ENCODE measurements at regions not wholly inside any gene's neighbourhood (a gene's known extent, or its start where the extent isn't known, plus 50 kb on each side); places are given as distances from the start of the nearest gene placed in this dataset.
"Not testable (repeated sequence)": the region's sequence is repeated elsewhere in the genome, so short reads cannot be mapped to it uniquely, and the experiment has no call there.

- no peak for DNase-seq (ENCODE audit: low read depth)
Observed at GRCh38 chr18:56019156-56019555, 431.2 kb upstream of the TCF4 start.

- no peak for DNase-seq (ENCODE audit: low read depth)
Observed at GRCh38 chr18:56009411-56009810, 421.4 kb upstream of the TCF4 start.

DNA sequence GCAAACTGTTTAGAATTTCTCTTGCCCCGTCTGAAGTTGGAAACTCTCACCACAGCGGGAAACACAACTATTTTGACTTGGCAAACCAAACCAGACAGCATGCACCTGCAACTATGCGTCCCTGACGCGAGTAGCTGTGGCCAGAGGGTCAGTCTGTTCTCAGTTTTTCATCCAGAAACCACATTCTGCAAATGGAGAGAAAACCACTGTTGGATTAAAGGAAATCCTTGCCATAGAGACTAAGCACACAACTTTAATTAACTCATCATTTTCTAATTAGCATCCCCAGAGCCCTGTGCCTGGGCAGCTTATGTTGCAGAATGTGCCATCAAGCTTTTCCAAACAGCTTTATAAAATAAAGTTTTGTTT lies 415.7 kb upstream of the TCF4 start:
- DNase-seq (ENCODE audit: low read depth), result no peak

DNA sequence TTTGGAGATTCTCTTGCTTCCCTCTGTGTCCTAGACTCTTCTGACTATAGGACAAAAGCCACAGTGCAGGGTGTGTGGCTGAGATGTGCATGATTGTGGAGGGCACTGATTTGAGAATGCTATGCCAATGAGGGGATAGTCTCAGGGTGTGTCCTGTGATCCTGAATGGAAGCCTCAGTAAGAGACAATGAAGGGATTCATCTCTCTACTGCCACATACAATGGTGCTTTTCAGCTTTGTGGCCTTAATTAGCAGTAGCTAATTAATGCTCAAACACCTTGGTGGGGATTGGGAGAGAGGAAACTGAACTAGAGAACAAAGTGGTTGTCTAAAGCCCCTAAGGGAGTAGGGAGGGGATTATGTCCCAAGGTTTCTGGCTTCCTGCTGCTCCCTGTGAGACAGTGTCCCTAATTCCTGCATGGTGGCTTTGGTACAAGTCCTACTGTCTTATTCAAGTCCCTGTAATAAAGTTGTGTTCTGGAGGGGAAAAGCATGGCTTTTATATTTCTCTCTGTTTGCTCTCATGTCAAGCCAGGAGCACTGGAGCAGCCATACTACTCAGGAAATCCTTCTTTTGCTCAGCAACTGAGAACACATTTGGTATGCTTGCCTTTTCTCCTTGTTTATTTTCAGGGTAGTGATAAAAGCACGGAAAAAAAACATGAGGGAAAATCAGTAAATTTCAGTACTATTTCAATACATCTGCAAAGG lies 415.2 kb upstream of the TCF4 start:
- DNase-seq (ENCODE audit: low read depth), result no peak

DNA sequence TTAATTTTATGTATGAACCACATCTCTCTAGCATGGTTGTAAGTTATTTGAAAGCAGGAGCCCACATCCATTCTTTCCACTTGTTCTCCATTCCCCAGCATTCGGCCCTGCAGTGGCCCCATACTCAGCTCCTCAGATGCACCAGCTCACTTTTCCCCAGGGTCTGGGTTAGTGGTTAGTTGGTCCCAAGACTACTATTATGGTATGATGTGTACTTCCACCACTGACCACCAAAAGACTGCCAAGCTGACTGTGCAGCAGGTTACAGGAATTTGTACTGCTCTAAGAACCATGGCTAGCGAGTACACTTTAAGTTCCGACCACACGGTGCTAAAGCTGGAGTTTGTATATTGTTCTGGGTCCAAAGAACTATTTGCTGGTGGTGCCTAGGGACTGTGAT lies 413.6 kb upstream of the TCF4 start:
- peak; percentile 75 for DNase-seq (ENCODE audit: low read depth)

GRCh38 chr18:56000041-56000440 lies 412.0 kb upstream of the TCF4 start:
- DNase-seq (ENCODE audit: low read depth), result no peak

- DNase-seq (ENCODE audit: low read depth), result no peak
Observed at GRCh38 chr18:55999641-56000040, 411.6 kb upstream of the TCF4 start.

GRCh38 chr18:55998801-55999385 lies 410.9 kb upstream of the TCF4 start:
- DNase-seq (ENCODE audit: low read depth), result no peak

GRCh38 chr18:55998071-55998522 lies 410.1 kb upstream of the TCF4 start:
- DNase-seq (ENCODE audit: low read depth), result peak; percentile 70

GRCh38 chr18:55997151-55997561 lies 409.2 kb upstream of the TCF4 start:
- peak; percentile 36 for DNase-seq (ENCODE audit: low read depth)

- no peak for DNase-seq (ENCODE audit: low read depth)
Observed at GRCh38 chr18:55996717-55997116, 408.7 kb upstream of the TCF4 start.

DNA sequence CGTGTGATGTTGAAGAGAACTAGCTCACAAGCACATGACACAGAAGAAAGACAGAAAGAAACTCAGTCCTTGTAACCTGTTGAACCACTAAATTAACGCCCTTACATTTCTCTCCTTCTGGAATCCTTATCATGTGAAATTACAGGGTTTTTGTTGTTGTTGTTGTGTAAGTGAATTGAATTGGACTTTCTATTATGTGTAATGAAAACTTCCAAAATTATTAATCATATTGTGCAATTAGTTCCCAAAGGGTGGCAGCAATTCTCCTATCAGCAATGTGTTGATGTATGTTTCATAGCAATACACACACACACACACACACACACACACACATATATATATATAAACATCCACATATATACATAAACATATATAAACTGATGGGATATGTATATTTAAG lies 402.2 kb upstream of the TCF4 start:
- DNase-seq (ENCODE audit: low read depth), result no peak

GRCh38 chr18:55988537-55988936 lies 400.5 kb upstream of the TCF4 start:
- DNase-seq (ENCODE audit: low read depth), result no peak

DNA sequence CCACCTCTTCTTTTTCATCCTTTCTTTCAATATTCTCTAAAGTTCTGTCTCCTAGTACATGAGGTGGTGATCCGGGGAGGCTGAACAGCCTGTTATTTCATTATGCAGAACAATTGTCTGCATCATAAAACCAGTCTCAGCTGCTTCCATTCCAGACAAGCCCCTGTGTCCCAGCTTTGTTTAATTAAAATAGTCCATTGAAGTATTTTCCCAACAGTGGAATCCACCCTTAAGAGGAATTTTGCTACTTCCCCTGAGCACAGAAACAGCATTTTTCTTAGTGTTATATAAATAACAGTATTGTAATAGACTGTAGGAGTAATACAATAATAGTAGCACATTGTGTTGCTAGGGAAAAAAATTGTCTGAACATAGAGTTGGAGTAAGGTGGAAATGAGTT lies 395.4 kb upstream of the TCF4 start:
- DNase-seq (ENCODE audit: low read depth), result no peak

DNA sequence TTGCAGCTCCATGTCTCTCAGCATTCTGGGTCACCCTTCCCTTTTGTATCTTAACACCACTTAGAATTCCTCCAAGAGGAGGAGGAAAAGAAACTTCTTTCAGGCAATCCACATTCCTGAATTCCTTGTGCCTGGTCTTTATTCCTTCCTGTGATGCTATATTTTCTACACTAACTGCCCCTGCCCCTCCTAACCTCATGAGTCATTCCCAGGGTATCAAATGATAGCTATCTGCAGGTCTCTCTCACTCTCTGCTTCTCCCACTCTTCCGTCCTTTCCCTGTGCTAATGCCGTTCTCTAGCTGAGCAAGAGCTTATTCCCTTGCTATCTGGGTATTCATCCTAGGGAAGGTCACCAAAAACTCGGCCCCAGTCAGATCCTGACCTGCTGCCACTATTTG lies 395.0 kb upstream of the TCF4 start:
- no peak for DNase-seq (ENCODE audit: low read depth)

DNA sequence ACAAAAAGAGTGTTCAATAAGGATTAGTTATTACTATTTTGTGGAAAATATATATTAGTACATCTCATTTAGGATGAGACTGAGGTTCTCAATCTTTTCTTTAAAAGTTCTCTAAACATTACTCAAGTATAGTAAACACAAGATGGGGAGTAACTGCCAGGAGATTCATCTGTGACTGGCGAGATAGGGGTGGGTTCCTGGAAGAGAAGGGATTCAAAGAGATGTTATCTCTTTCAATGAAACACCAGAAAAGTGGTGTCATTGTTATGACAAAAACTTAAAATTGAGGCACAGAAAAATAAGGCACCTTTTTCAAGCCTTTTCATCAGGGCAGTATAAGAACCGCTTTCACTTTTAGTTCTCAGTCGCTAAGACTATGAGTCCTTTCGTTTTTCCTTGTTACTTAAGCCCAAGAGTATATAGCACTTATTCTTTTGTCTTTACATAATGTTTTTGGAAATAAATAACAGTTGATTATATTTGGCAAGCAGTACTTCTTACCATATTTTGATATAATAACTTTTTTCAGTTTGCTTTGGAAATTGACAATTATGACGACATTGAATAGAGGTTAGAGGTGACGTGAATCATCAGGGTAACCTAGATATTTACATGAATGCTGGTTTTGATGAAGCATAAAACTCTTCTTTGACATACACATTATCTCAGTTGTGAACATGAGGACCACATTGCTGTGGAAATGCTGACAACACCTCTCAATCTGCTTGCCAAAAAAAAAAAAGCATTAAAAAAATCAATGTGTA lies 393.9 kb upstream of the TCF4 start:
- no peak for DNase-seq (ENCODE audit: low read depth)

DNA sequence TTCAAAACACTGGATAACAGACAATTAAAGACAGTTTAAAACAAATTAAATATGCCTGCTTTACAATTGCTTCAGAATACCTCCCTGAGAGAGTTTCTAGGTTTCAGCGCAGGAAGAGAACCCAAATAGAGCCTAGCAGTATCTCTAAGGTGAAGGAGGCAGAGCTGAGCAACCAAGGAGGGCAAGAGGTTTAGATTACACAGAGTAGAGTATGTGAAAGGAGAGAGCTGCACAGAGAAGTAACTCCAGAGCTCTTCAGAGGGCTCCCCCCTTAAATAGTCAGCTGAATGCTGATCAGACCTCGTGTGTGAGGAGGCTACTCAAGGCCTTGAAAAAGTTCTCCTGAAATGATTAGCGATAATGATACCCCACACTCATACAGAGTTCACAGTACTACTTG lies 386.5 kb upstream of the TCF4 start:
- DNase-seq (ENCODE audit: low read depth), result no peak

DNA sequence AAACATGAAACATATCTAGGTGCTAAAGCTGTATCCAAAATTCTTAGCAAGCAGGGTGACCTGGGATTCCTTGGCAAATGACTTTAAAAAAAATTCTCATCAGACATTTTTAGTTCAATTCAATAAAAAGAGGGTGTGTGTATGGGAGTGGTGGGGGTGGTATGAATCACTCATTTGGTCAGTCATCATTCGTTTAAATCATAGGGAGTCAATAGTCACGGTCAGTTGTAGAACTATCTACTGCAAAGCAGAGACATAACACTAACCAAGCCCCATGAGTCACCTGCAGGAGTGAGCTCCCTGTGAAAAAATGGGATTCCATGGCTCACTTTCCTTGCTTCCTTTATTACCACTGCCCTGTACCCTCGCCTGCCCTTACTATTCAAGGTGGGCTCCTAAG lies 380.6 kb upstream of the TCF4 start:
- peak; percentile 27 for DNase-seq (ENCODE audit: low read depth)

DNA sequence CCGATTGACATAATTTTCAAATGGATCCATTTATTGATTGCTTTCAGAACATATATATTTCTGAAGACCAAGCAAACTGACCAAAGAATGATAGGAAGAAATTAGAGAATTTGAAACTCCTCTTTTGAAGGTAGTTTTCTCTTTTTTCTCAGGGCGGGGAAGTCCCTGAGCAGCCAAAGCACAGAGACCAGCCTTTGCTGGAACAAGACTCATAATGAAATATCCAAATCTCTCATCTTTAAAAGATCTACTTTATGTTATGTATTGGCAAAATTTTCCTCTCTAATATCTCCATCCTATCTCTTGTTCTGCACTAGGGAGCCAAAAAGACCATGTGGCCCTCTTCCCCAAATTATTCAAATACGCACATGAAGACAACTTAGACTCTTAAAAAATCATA lies 379.0 kb upstream of the TCF4 start:
- no peak for DNase-seq (ENCODE audit: low read depth)

- no peak for DNase-seq (ENCODE audit: low read depth)
Observed at GRCh38 chr18:55964171-55964570, 376.2 kb upstream of the TCF4 start.

GRCh38 chr18:55953326-55953725 lies 365.3 kb upstream of the TCF4 start:
- no peak for DNase-seq (ENCODE audit: low read depth)

DNA sequence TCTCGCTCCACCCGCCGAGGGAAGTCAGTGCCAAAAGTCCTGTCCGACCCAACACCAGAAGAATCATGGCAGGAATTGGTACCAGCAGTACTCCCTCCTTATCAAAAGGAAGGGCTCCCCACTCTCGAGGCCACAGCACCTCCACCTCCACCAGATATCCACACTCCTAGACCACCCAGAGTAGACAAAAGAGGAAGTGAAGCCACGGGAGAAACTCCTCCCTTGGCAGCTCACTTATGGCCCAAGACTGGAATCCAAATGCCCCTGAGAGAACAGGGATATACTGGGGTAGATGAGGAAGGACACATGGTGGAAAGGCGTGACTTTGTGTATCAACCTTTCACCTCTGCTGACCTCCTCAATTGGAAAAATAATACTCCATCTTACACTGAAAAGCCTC lies 363.7 kb upstream of the TCF4 start:
- DNase-seq (ENCODE audit: low read depth), result not testable (repeated sequence)

DNA sequence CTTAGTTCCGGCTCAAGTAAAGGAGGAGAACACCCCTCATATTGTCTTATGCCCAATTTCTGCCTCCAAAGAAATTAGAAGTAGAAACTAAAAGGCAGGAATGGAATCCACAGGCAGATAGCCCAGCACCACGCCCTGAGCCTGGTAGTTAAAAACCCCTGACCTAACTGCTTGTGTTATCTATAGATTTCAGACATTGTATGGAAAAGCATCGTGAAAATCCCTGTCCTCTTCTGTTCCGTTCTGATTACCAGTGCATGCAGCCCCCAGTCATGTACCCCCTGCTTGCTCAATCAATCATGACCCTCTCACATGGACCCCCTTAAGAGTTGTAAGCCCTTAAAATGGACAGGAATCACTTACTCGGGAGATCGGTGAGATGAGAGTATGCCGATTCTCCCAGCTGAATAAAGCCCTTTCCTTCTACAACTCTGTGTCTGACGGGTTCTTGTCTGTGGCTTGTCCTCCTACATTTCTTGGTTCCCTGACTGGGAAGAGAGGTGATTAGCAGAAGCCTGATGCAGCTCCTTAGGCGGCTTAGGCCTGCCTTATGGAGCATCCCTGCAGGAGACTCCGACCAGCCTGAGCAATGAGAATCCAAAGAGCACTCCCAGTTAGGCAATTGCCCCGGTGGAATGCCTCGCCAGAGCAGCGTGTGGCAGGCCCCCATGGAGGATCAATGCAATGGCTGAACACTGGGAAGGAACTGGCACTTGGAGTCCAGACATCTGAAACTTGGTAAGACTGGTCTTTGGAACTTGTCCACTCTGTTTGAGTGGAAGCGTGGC lies 362.6 kb upstream of the TCF4 start:
- DNase-seq (ENCODE audit: low read depth), result no peak
